ENCODE measurements at regions not wholly inside any gene's neighbourhood (a gene's known extent, or its start where the extent isn't known, plus 50 kb on each side); places are given as distances from the start of the nearest gene placed in this dataset.

- Histone ChIP-seq H4K20me1 (replicated peaks; ENCODE audit: control insufficient read depth, extremely low read depth, insufficient read depth, low read length) (no peaks in the 10 kb centered on the region), H3K4me2 (ENCODE audit: insufficient read depth, low read length) (no peak overlapping the region), H3K27ac (ENCODE audit: insufficient read depth, low read depth, low read length) (no peak overlapping the region), H3K9ac (replicated peaks; ENCODE audit: extremely low read depth, insufficient read depth, low read length) (no peak overlapping the region), H2AFZ (ENCODE audit: low read depth, low read length) (no peak overlapping the region), H3K4me3 (replicated peaks in 1 of 3; ENCODE audit: insufficient read depth in 1 of 3, low read depth in 1 of 3, low read length in 3 of 3) (no peak overlapping the region), H3K4me1 (ENCODE audit: control insufficient read depth, extremely low read depth, insufficient read depth, low read length) (no peaks in the 10 kb centered on the region), H3K9me3 (replicated peaks; ENCODE audit: control insufficient read depth, insufficient read depth, low read length) (no peaks in the 10 kb centered on the region), H3K36me3 (ENCODE audit: control insufficient read depth in 2 of 2, extremely low read depth in 1 of 2, insufficient read depth in 2 of 2, low read length in 2 of 2) (no peaks in the 10 kb centered on the region), H3K79me2 (ENCODE audit: control insufficient read depth, insufficient read depth, low read length) (no peaks in the 10 kb centered on the region), H3K27me3 (ENCODE audit: control insufficient read depth in 2 of 2, insufficient read depth in 2 of 2, low read length in 2 of 2) (no peaks in the 10 kb centered on the region), H3K9me1 (replicated peaks; ENCODE audit: control insufficient read depth, extremely low read depth, insufficient read depth, low read length) (no peaks in the 10 kb centered on the region)
- DNase-seq (ENCODE audit: low read depth, low spot score): no peak
- dilution Hi-C loops (cut with MboI; ENCODE audit: extremely low pct_ligation_motif_present, low sequenced_read_pairs): no loop called here
- POLR2A ChIA-PET: no interaction called here
- no peak for TF ChIP-seq MYC (IDR thresholded peaks at IDR 0.05; ENCODE audit: low read depth, low read length)
- TF ChIP-seq FOS (IDR thresholded peaks at IDR 0.05; ENCODE audit: borderline replicate concordance, insufficient read depth, low read length): no peak
- TF ChIP-seq POLR2A (IDR thresholded peaks at IDR 0.05; ENCODE audit: low read depth, low read length): no peak
- TF ChIP-seq POLR2AphosphoS5 (IDR thresholded peaks at IDR 0.05; ENCODE audit: insufficient read depth, low read depth, low read length): no peak
- no peak for TF ChIP-seq JUN (IDR thresholded peaks at IDR 0.05; ENCODE audit: borderline replicate concordance, insufficient read depth, insufficient read length, low read depth)
- intact Hi-C loops (cut with micrococcal nuclease): no loop called here
- peak; percentile 67 for FAIRE-seq
- CTCF ChIA-PET: no interaction called here
- no TSS peak for BruUV-seq (replicated peaks)
Measured at GRCh38 chr10:3566627-3567026, 218.4 kb downstream of the KLF6 start.

- CTCF ChIA-PET: no interaction called here
- no peaks in the 10 kb centered on the region for H3K9me1 ChIP-seq (replicated peaks; ENCODE audit: control insufficient read depth, extremely low read depth, insufficient read depth, low read length)
Measured at GRCh38 chr10:3564346-3565002, 220.5 kb downstream of the KLF6 start.

More at GRCh38 chr10:3564346-3565002, 220.5 kb downstream of the KLF6 start:
- DNase-seq (ENCODE audit: low read depth, low spot score): no peak
- no peak overlapping the region for H3K4me2 ChIP-seq (ENCODE audit: insufficient read depth, low read length)
- H3K9ac ChIP-seq (replicated peaks; ENCODE audit: extremely low read depth, insufficient read depth, low read length): no peak overlapping the region
- no peaks in the 10 kb centered on the region for H4K20me1 ChIP-seq (replicated peaks; ENCODE audit: control insufficient read depth, extremely low read depth, insufficient read depth, low read length)
- intact Hi-C loops (cut with micrococcal nuclease): no loop called here
- H3K27me3 ChIP-seq (ENCODE audit: control insufficient read depth in 2 of 2, insufficient read depth in 2 of 2, low read length in 2 of 2): no peaks in the 10 kb centered on the region
- POLR2A ChIA-PET: no interaction called here
- H3K9me3 ChIP-seq (replicated peaks; ENCODE audit: control insufficient read depth, insufficient read depth, low read length): no peaks in the 10 kb centered on the region
- TF ChIP-seq GATA2 (IDR thresholded peaks at IDR 0.05; ENCODE audit: insufficient read depth, insufficient read length, low read depth, low read length) (no peak), JUN (IDR thresholded peaks at IDR 0.05; ENCODE audit: borderline replicate concordance, insufficient read depth, insufficient read length, low read depth) (no peak), MAX (IDR thresholded peaks at IDR 0.05; ENCODE audit: insufficient read depth, insufficient read length) (no peak), CTCF (IDR thresholded peaks at IDR 0.05; ENCODE audit: extremely low read depth in 1 of 2, insufficient read depth in 1 of 2, low read depth in 1 of 2, low read length in 2 of 2) (no peak), POLR2A (IDR thresholded peaks at IDR 0.05; ENCODE audit: low read depth, low read length) (no peak), POLR2AphosphoS5 (IDR thresholded peaks at IDR 0.05; ENCODE audit: insufficient read depth, low read depth, low read length) (no peak), FOS (IDR thresholded peaks at IDR 0.05; ENCODE audit: borderline replicate concordance, insufficient read depth, low read length) (no peak), EZH2 (IDR thresholded peaks at IDR 0.05; ENCODE audit: borderline replicate concordance, low read depth, low read length, severe bottlenecking) (no peak), MYC (IDR thresholded peaks at IDR 0.05; ENCODE audit: low read depth, low read length) (no peak)
- H3K4me3 ChIP-seq (replicated peaks in 1 of 3; ENCODE audit: insufficient read depth in 1 of 3, low read depth in 1 of 3, low read length in 3 of 3): no peak overlapping the region
- dilution Hi-C loops (cut with MboI; ENCODE audit: extremely low pct_ligation_motif_present, low sequenced_read_pairs): no loop called here
- no TSS peak for BruUV-seq (replicated peaks)
- no peaks in the 10 kb centered on the region for H3K36me3 ChIP-seq (ENCODE audit: control insufficient read depth in 2 of 2, extremely low read depth in 1 of 2, insufficient read depth in 2 of 2, low read length in 2 of 2)
- H2AFZ ChIP-seq (ENCODE audit: low read depth, low read length): no peak overlapping the region
- no peak for FAIRE-seq
- H3K4me1 ChIP-seq (ENCODE audit: control insufficient read depth, extremely low read depth, insufficient read depth, low read length): no peaks in the 10 kb centered on the region
- H3K79me2 ChIP-seq (ENCODE audit: control insufficient read depth, insufficient read depth, low read length): no peaks in the 10 kb centered on the region
- no peak overlapping the region for H3K27ac ChIP-seq (ENCODE audit: insufficient read depth, low read depth, low read length)
